Heart right ventricle (tissue), 16 donors: ENCODE measurements at regions not wholly inside any gene's neighbourhood (a gene's known extent, or its start where the extent isn't known, plus 50 kb on each side); places are given as distances from the start of the nearest gene placed in this dataset.

Experiments
- ATAC-seq, 8 donors: fragments of 200-7000 bp; cut with Tn5 transposase; one replicate each; pipeline ENCODE4 v1.9.1; 2020; ENCODE audit warnings: mild to moderate bottlenecking in 8 of 8, moderate library complexity in 8 of 8, moderate number of reproducible peaks in 1 of 8
- DNase-seq, 2 donors: peaks; one replicate each; pipeline ENCODE4 v3.0.0-alpha.2; 2020
- H3K27ac ChIP-seq, 10 donors: fragments of 200-600 bp; sonication (generic) in 2 of 10; one replicate each; pipeline versions ENCODE4 v1.5.0 to v1.8.0; 2020 to 2022; ENCODE audit warnings: mild to moderate bottlenecking in 3 of 10
- H3K27me3 ChIP-seq, 7 donors: fragments of 200-600 bp; one replicate each; pipeline ENCODE4 v1.8.0; 2021 to 2022; ENCODE audit warnings: mild to moderate bottlenecking in 2 of 7
- H3K36me3 ChIP-seq, 9 donors: fragments of 200-600 bp; sonication (generic) in 1 of 9; one replicate each; pipeline versions ENCODE4 v1.5.0 to v1.8.0; 2020 to 2022; ENCODE audit warnings: mild to moderate bottlenecking in 2 of 9
- H3K4me1 ChIP-seq, 9 donors: fragments of 200-600 bp; sonication (generic) in 1 of 9; one replicate each; pipeline versions ENCODE4 v1.5.0 to v1.8.0; 2020 to 2022; ENCODE audit warnings: mild to moderate bottlenecking in 4 of 9
- H3K4me3 ChIP-seq, 10 donors: fragments of 200-600 bp; sonication (generic) in 2 of 10; one replicate each; pipeline versions ENCODE4 v1.5.0 to v1.8.0; 2020 to 2022; ENCODE audit warnings: mild to moderate bottlenecking in 7 of 10, moderate library complexity in 2 of 10
- H3K9me3 ChIP-seq, 11 donors: fragments of 200-600 bp in 10 of 11; sonication (generic) in 2 of 11; one replicate each; pipeline versions ENCODE4 v1.5.0 to v1.8.0; 2013 to 2022; ENCODE audit warnings: mild to moderate bottlenecking in 2 of 11, control low read depth in 1 of 11, moderate library complexity in 1 of 11
- CTCF ChIP-seq, 9 donors: fragments of 200-600 bp; sonication (generic) in 2 of 9; IDR thresholded peaks; one replicate each; pipeline versions ENCODE4 v1.5.0 to v1.8.0; 2021 to 2022; ENCODE audit warnings: antibody characterized with exemption in 9 of 9, mild to moderate bottlenecking in 5 of 9, moderate library complexity in 1 of 9
- WGBS, 2 donors: extraction: QIAGEN DNeasy Blood & Tissue Kit; methylation state at CpG; one replicate each; pipeline ENCODE4 v1.1.7; 2013; ENCODE audit warnings: inconsistent platforms in 1 of 2; 5-methylcytosine and 5-hydroxymethylcytosine counted together
- intact Hi-C, 10 donors: fragments of 100-400 bp; cut with DNase I; formaldehyde crosslinking; loops; one replicate each; pipeline versions ENCODE4 v1.11.1 to v1.14.2; 2022
- donor health status: Arrhythmogenic right ventricular cardiomyopathy.
- donor health status: ischemic (EF 13 %, LVEDD 7.1; RV severe dilation, severe dysfunction).
- donor health status: healthy with polysubstance abuse.
- donor health status: DM: no; HTN: yes; CAD: no.
- donor health status: DM: no; HTN: no; CAD: no.
- donor health status: ischemic (EF 25% LVEDD 6.9; RV normal size, moderate dysfunction).
- donor health status: ischemic (EF 25% LVEDD 5.7; RV mildly dilated, moderate dysfunction).
- donor health status: healthy.
- donor health status: DM: yes; HTN: yes; CAD: no.
- donor health status: Ischemic cardiomyopathy.
- donor health status: ischemic (EF 35%, LVEDD 5.7; RV mildly dilated, moderate dysfunction).
- donor health status: nonischemic (EF 11% LVEDD 7.7; RV severe dilation, severe dysfunction).
- donor health status: DM: yes; HTN: yes; CAD: no.
- donor health status: PGD.
- donor health status: ischemic (EF 29% LVEDD 5.4; RV normal size, mild dysfunction).
- donor health status: nonischemic (EF 23%, LVEDD 6.1; RV moderate dilation, normal function).

GRCh38 chr14:81927070-81927469 lies 393.4 kb upstream of the SEL1L start:
- no peaks in the 10 kb centered on the region for H3K36me3 ChIP-seq
- H3K9me3 ChIP-seq: no peaks in the 10 kb centered on the region
- peak in 4 of 9 donors; percentile 17 to 28 (median 24) for TF ChIP-seq CTCF (IDR thresholded peaks at IDR 0.05)
- WGBS, 2 donors: 0 to 4% methylated on average over 1 of the region's 1 CpG
- no peaks in the 10 kb centered on the region for H3K27me3 ChIP-seq
- ATAC-seq: no peak
- no peak for DNase-seq
- no peak overlapping the region for H3K27ac ChIP-seq
- no peak overlapping the region for H3K4me3 ChIP-seq
- intact Hi-C loops: no loop called here
- no peaks in the 10 kb centered on the region for H3K4me1 ChIP-seq

- ATAC-seq (no peak), DNase-seq (no peak)
- Histone ChIP-seq H3K27me3 (peaks cover 0 to 7% (median 0%) of the 10 kb centered on the region in 7 donors), H3K36me3 (no peaks in the 10 kb centered on the region), H3K4me1 (no peaks in the 10 kb centered on the region), H3K27ac (no peak overlapping the region), H3K9me3 (no peaks in the 10 kb centered on the region), H3K4me3 (no peak overlapping the region)
- WGBS, 2 donors: 54 to 76% methylated on average over 1 of the region's 1 CpG
- no peak for TF ChIP-seq CTCF (IDR thresholded peaks at IDR 0.05)
- intact Hi-C loops: no loop called here
These were observed 398.2 kb upstream of the SEL1L start for GRCh38 chr14:81931828-81932227.

- Histone ChIP-seq H3K27me3 (peaks cover 0 to 7% (median 0%) of the 10 kb centered on the region in 7 donors), H3K4me1 (no peaks in the 10 kb centered on the region), H3K4me3 (no peak overlapping the region), H3K27ac (no peak overlapping the region), H3K9me3 (no peaks in the 10 kb centered on the region), H3K36me3 (no peaks in the 10 kb centered on the region)
- 28 to 31% methylated on average over 1 of the region's 1 CpG for WGBS, 2 donors
- no peak for DNase-seq
- no peak for ATAC-seq
- no peak for TF ChIP-seq CTCF (IDR thresholded peaks at IDR 0.05)
- intact Hi-C loops: no loop called here
These were observed 402.7 kb upstream of the SEL1L start for GRCh38 chr14:81936348-81936747.

GRCh38 chr14:81936902-81937301 lies 403.2 kb upstream of the SEL1L start:
- Histone ChIP-seq H3K9me3 (no peaks in the 10 kb centered on the region), H3K4me3 (no peak overlapping the region), H3K36me3 (no peaks in the 10 kb centered on the region), H3K27ac (no peak overlapping the region), H3K4me1 (no peaks in the 10 kb centered on the region), H3K27me3 (peaks cover 0 to 7% (median 0%) of the 10 kb centered on the region in 7 donors)
- DNase-seq: no peak
- intact Hi-C loops: no loop called here
- no peak for TF ChIP-seq CTCF (IDR thresholded peaks at IDR 0.05)
- 23 to 30% methylated on average over 1 of the region's 1 CpG for WGBS, 2 donors
- ATAC-seq: no peak
